ENCODE measurements at regions not wholly inside any gene's neighbourhood (a gene's known extent, or its start where the extent isn't known, plus 50 kb on each side); places are given as distances from the start of the nearest gene placed in this dataset.

DNA sequence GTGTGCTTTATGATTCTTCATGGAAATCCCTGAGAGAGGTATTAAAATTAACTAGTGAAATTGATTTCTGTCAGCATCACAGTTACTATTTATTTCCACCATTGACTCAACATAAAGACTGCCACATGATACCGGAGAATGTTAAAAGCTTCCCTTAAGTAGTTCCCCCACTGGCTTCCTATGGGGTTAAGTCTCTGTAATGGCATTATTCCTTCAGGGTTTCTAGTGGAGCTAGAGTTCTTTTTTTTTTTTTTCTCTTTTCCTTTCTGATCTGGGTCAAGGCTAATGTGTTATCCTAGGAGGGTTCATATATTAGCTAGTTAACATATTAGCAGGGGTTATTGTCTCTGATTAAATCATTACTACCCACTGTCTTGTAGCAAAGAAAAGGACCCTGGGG, 1919.1 kb upstream of the PIK3C3 start:
- Histone ChIP-seq H3K27ac (no peak overlapping the region), H3K36me3 (no peaks in the 10 kb centered on the region), H3K4me3 (no peak overlapping the region), H3K9me3 (ENCODE audit: low read depth) (no peaks in the 10 kb centered on the region), H3K27me3 (no peaks in the 10 kb centered on the region), H3K4me1 (ENCODE audit: low read depth) (no peaks in the 10 kb centered on the region)
- TF ChIP-seq, protein P1, sequence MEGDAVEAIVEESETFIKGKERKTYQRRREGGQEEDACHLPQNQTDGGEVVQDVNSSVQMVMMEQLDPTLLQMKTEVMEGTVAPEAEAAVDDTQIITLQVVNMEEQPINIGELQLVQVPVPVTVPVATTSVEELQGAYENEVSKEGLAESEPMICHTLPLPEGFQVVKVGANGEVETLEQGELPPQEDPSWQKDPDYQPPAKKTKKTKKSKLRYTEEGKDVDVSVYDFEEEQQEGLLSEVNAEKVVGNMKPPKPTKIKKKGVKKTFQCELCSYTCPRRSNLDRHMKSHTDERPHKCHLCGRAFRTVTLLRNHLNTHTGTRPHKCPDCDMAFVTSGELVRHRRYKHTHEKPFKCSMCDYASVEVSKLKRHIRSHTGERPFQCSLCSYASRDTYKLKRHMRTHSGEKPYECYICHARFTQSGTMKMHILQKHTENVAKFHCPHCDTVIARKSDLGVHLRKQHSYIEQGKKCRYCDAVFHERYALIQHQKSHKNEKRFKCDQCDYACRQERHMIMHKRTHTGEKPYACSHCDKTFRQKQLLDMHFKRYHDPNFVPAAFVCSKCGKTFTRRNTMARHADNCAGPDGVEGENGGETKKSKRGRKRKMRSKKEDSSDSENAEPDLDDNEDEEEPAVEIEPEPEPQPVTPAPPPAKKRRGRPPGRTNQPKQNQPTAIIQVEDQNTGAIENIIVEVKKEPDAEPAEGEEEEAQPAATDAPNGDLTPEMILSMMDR (IDR thresholded peaks at IDR 0.05; ENCODE audit: low read depth, low read length) = no peak
- no peak for DNase-seq (ENCODE audit: low read depth in 1 of 2, low spot score in 1 of 2)

GRCh38 chr18:40032076-40032475, 1923.0 kb upstream of the PIK3C3 start:
- Histone ChIP-seq H3K36me3 (no peaks in the 10 kb centered on the region), H3K9me3 (ENCODE audit: low read depth) (no peaks in the 10 kb centered on the region), H3K27me3 (no peaks in the 10 kb centered on the region), H3K27ac (no peak overlapping the region), H3K4me3 (no peak overlapping the region), H3K4me1 (ENCODE audit: low read depth) (no peaks in the 10 kb centered on the region)
- TF ChIP-seq, protein P1 (IDR thresholded peaks at IDR 0.05; ENCODE audit: low read depth, low read length) = no peak
- DNase-seq (ENCODE audit: low read depth in 1 of 2, low spot score in 1 of 2) = no peak

DNA sequence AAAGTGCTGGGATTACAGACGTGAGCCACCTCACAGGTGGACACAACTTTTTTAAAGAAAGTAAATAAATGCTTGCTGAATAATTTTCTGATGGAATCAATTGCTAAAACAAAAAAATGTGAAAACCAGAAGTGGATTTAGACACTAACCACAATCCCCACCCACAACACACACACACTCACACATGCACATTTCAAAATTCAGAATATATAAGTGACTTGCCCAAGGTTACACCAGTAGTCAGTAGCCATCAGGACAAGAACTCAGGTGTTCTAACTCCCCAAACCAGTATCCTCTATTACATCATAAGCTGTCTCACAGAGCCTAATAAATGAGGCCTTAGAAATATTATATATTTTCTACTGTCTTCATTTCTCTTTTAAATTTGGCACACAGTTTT, 1923.6 kb upstream of the PIK3C3 start:
- H3K9me3 ChIP-seq (ENCODE audit: low read depth) = no peaks in the 10 kb centered on the region
- H3K4me3 ChIP-seq = no peak overlapping the region
- no peaks in the 10 kb centered on the region for H3K27me3 ChIP-seq
- H3K4me1 ChIP-seq (ENCODE audit: low read depth) = no peaks in the 10 kb centered on the region
- H3K27ac ChIP-seq = no peak overlapping the region
- DNase-seq (ENCODE audit: low read depth in 1 of 2, low spot score in 1 of 2) = no peak
- no peaks in the 10 kb centered on the region for H3K36me3 ChIP-seq
- TF ChIP-seq, protein P1 (IDR thresholded peaks at IDR 0.05; ENCODE audit: low read depth, low read length) = no peak

- Histone ChIP-seq H3K4me3 (no peak overlapping the region), H3K9me3 (ENCODE audit: low read depth) (no peaks in the 10 kb centered on the region), H3K27me3 (no peaks in the 10 kb centered on the region), H3K36me3 (no peaks in the 10 kb centered on the region), H3K4me1 (ENCODE audit: low read depth) (peaks cover 8% of the 10 kb centered on the region), H3K27ac (no peak overlapping the region)
- TF ChIP-seq, protein P1 (IDR thresholded peaks at IDR 0.05; ENCODE audit: low read depth, low read length) = no peak
- DNase-seq (ENCODE audit: low read depth in 1 of 2, low spot score in 1 of 2) = peak in 1 of 2 donors; percentile 8
These were observed 1935.1 kb upstream of the PIK3C3 start for GRCh38 chr18:40019797-40020392.

DNA sequence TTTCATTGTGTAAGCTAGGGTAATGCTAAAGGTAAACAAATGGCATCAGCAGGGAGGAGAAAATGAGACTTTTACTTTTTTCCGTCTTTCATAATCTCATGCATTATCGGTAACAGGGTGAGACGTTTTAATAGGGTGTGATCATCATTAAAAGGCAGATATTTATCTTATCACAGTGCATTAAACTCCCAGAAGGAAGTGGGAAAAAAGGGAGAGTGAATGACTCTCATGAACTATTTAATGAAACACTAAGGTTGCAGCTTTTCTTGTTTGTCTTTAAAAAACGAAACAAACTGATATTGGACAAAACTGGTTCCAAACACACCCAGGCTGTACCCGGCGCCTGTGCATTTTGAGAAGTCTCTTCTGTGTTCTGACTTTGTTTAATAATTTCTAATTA, 1936.8 kb upstream of the PIK3C3 start:
- H3K36me3 ChIP-seq = no peaks in the 10 kb centered on the region
- no peaks in the 10 kb centered on the region for H3K27me3 ChIP-seq
- no peak overlapping the region for H3K27ac ChIP-seq
- TF ChIP-seq, protein P1 (IDR thresholded peaks at IDR 0.05; ENCODE audit: low read depth, low read length) = no peak
- no peak overlapping the region for H3K4me3 ChIP-seq
- H3K9me3 ChIP-seq (ENCODE audit: low read depth) = no peaks in the 10 kb centered on the region
- H3K4me1 ChIP-seq (ENCODE audit: low read depth) = peaks cover 8% of the 10 kb centered on the region
- no peak for DNase-seq (ENCODE audit: low read depth in 1 of 2, low spot score in 1 of 2)

Data from cardiac muscle cell (in vitro differentiated cells and primary cell).